HFF-Myc (cell line): ENCODE measurements at regions not wholly inside any gene's neighbourhood (a gene's known extent, or its start where the extent isn't known, plus 50 kb on each side); places are given as distances from the start of the nearest gene placed in this dataset.

Experiments used
- DNase-seq: peaks from one replicate; pipeline ENCODE4 v3.0.0-alpha.2; 2011; ENCODE audit warnings: low read depth; ENCODE audit errors: extremely low read depth
- H3K4me3 ChIP-seq: replicated peaks from 2 replicates; pipeline ENCODE4 v1.5.1; 2011; ENCODE audit warnings: low read depth, mild to moderate bottlenecking, control low read depth, low read length
- TF ChIP-seq, protein P1 (sequence below): IDR thresholded peaks from 2 replicates; pipeline ENCODE4 v1.5.1; 2012; ENCODE audit warnings: mild to moderate bottlenecking, low read depth, low read length, control low read depth; ENCODE audit errors: missing control alignments

DNA sequence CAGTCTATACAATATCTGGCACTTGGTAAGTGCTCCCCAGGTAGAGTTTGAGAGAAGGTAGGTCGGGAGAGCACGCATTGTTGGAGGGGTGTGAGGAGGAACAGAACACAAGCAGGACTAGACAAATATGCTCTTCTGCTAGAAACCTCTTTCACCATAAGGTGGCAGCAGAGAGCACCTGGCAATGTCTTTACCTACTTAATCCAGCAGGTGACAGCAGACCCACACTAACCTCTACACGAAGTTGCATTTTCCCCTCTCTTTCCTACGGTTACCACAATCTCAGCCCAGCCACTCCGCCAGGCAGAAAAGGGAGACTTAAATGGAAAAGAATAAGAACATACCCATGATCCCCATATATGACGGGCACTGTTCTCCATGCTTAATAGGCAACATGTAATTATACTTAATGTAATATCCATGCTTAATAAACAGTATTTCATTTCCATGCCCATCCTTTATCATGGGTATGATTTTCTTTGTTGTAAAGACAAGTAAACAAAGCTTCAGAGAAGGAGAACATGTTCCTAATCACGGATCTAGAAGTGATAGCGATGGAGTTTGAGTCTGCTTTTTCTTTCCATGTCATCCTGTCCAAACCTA, 55.1 kb upstream of the CCL2 start:
- TF ChIP-seq, protein P1, sequence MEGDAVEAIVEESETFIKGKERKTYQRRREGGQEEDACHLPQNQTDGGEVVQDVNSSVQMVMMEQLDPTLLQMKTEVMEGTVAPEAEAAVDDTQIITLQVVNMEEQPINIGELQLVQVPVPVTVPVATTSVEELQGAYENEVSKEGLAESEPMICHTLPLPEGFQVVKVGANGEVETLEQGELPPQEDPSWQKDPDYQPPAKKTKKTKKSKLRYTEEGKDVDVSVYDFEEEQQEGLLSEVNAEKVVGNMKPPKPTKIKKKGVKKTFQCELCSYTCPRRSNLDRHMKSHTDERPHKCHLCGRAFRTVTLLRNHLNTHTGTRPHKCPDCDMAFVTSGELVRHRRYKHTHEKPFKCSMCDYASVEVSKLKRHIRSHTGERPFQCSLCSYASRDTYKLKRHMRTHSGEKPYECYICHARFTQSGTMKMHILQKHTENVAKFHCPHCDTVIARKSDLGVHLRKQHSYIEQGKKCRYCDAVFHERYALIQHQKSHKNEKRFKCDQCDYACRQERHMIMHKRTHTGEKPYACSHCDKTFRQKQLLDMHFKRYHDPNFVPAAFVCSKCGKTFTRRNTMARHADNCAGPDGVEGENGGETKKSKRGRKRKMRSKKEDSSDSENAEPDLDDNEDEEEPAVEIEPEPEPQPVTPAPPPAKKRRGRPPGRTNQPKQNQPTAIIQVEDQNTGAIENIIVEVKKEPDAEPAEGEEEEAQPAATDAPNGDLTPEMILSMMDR = peak; percentile 100
- no peak overlapping the region for H3K4me3 ChIP-seq
- DNase-seq = peak; percentile 88

DNA sequence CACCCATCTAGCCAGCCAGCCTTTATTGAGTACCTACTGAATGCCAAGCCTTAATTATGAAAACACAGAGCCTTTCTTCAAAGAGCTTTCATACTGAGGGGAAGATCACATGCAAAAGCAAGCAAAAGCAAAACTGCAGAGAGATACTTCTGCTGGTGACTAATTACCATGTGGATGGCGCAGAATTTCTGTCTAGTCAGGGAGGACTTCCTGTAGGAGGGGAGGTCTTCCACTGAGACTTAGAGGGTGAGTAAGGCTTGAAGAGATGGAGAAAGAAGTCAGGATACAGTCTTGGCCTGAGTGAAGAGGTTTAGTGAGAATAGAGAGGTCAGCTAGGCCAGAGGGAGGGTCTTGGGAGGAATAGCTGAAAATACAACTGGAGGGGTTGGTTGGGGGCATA, 53.9 kb upstream of the CCL2 start:
- H3K4me3 ChIP-seq = no peak overlapping the region
- DNase-seq = no peak
- TF ChIP-seq, protein P1 = no peak

- TF ChIP-seq, protein P1 = no peak
- no peak overlapping the region for H3K4me3 ChIP-seq
- DNase-seq = no peak
Observed at GRCh38 chr17:34201767-34202166, 53.3 kb upstream of the CCL2 start.

- no peak for DNase-seq
- no peak overlapping the region for H3K4me3 ChIP-seq
- TF ChIP-seq, protein P1 = no peak
Observed at GRCh38 chr17:34203018-34203638, 52.0 kb upstream of the CCL2 start.

DNA sequence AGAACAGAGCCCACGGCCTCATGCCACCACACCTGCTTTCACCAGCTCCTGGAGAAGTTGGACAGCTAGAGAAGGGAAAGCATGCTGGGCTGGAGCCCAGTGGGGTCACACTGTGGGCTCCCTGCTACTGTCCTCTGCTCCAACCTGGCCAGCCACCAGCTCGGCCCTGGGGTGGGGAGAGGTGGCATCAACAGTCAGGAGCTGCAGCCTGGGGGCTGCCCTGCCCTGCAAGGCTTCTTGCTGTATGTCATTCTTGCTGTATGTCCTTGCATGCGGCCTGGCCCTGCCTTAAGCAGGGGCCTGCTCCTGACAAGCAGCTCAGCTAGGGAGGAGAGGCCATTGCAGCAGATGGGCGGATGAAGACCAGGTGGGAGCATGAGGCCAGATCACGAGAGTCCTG, 50.7 kb upstream of the CCL2 start:
- no peak for DNase-seq
- TF ChIP-seq, protein P1 = no peak
- H3K4me3 ChIP-seq = no peak overlapping the region
